GM23248 (cell line): ENCODE measurements at regions not wholly inside any gene's neighbourhood (a gene's known extent, or its start where the extent isn't known, plus 50 kb on each side); places are given as distances from the start of the nearest gene placed in this dataset.

Experiments used
- EZH2 ChIP-seq: fragments of 200-600 bp; sonication (generic); IDR thresholded peaks from 2 replicates; pipeline ENCODE4 v1.6.1; 2018; ENCODE audit warnings: antibody characterized with exemption, mild to moderate bottlenecking; ENCODE audit not compliant: insufficient read depth, poor library complexity, severe bottlenecking
- EZH2phosphoT487 ChIP-seq: fragments of 200-600 bp; sonication (generic); IDR thresholded peaks from 2 replicates; pipeline ENCODE4 v1.6.1; 2018; ENCODE audit warnings: antibody characterized with exemption, moderate library complexity, mild to moderate bottlenecking, low read depth; ENCODE audit not compliant: insufficient read depth

DNA sequence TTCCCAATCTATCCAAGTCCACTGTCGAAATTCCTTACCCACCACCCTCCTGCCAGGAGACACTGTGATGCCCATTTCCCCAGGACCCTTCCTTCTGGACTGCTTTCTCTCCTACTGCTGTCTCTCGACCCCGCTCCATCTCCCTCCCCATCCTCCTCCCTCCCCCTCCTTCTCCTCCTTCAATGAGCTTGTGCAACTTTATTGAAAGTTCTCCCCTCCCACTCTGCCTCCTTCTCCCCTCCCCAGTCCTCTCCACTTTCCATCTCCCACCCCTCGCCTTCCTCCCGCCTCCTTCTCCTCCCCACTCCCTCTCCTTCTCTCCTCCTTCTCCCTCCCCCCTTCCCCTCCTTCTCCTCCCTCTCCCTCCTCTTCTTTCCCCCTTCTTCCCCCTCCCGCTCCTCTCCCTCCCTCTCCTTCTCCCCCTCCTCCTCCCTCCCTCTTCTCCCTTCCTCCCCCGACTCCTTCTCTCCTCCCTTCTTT lies 116.6 kb upstream of the FAT1 start:
- TF ChIP-seq EZH2phosphoT487, result no peak
- TF ChIP-seq EZH2, result no peak
